Upper lobe of left lung (tissue), 6 donors: ENCODE measurements at regions not wholly inside any gene's neighbourhood (a gene's known extent, or its start where the extent isn't known, plus 50 kb on each side); places are given as distances from the start of the nearest gene placed in this dataset.

Source experiments
- ATAC-seq, 2 donors: fragments of 200-7000 bp; cut with Tn5 transposase; one replicate each; pipeline ENCODE4 v1.9.1; 2022; ENCODE audit warnings: mild to moderate bottlenecking in 2 of 2, moderate library complexity in 2 of 2; ENCODE audit not compliant: low FRiP score in 2 of 2
- DNase-seq, 2 donors: peaks; one replicate each; pipeline ENCODE4 v3.0.0-alpha.2; 2019 to 2020
- H3K27ac ChIP-seq, 4 donors: fragments of 200-600 bp; sonication (generic); one replicate each; pipeline ENCODE4 v1.5.1; 2016 to 2019
- H3K27me3 ChIP-seq, 4 donors: fragments of 200-600 bp; sonication (generic); one replicate each; pipeline ENCODE4 v1.5.1; 2017 to 2019
- H3K36me3 ChIP-seq, 4 donors: fragments of 200-600 bp; sonication (generic); one replicate each; pipeline ENCODE4 v1.5.1; 2016 to 2019
- H3K4me1 ChIP-seq, 4 donors: fragments of 200-600 bp; sonication (generic); one replicate each; pipeline ENCODE4 v1.5.1; 2018 to 2019
- H3K4me3 ChIP-seq, 4 donors: fragments of 200-600 bp; sonication (generic); one replicate each; pipeline ENCODE4 v1.5.1; 2017 to 2019; ENCODE audit warnings: mild to moderate bottlenecking in 2 of 4, moderate library complexity in 1 of 4
- H3K9me3 ChIP-seq, 4 donors: fragments of 200-600 bp; sonication (generic); one replicate each; pipeline ENCODE4 v1.5.1; 2018 to 2019
- CTCF ChIP-seq, 6 experiments: fragments of 450-650 bp in 4 of 6; fragments of 200-600 bp in 2 of 6; sonication (generic) in 2 of 6; IDR thresholded peaks; one replicate each; pipeline ENCODE4 v1.5.1; 2016 to 2019; ENCODE audit warnings: antibody characterized with exemption in 6 of 6
- EP300 ChIP-seq, 4 donors: sonication (generic); formaldehyde crosslinking; IDR thresholded peaks; one replicate each; pipeline ENCODE4 v1.5.1; 2017; ENCODE audit warnings: antibody characterized with exemption in 4 of 4, control low read depth in 2 of 4
- POLR2A ChIP-seq, 4 donors: fragments of 450-650 bp; IDR thresholded peaks; one replicate each; pipeline ENCODE4 v1.5.1; 2016 to 2017; ENCODE audit warnings: antibody characterized with exemption in 4 of 4, mild to moderate bottlenecking in 2 of 4
- POLR2AphosphoS5 ChIP-seq, 2 donors: sonication (generic); formaldehyde crosslinking; IDR thresholded peaks; one replicate each; pipeline ENCODE4 v1.5.1; 2017; ENCODE audit warnings: antibody characterized with exemption in 2 of 2
- WGBS, 2 donors: methylation state at CpG; one replicate each; pipeline ENCODE4 v1.1.5; 2017 to 2018; 5-methylcytosine and 5-hydroxymethylcytosine counted together
- donor health status: DM: no; HTN: no; CAD: no; lungs with moderate emphysema.
- donor health status: DM: no; HTN: yes; CAD: no; lungs with severe emphysema.

GRCh38 chr3:23682646-23683045 lies 123.1 kb upstream of the UBE2E1 start:
- 67 to 82% methylated on average over 1 of the region's 1 CpG for WGBS, 2 donors
- Histone ChIP-seq H3K27ac (no peak overlapping the region), H3K4me1 (peaks cover 0 to 7% (median 0%) of the 10 kb centered on the region in 4 donors), H3K9me3 (no peaks in the 10 kb centered on the region), H3K36me3 (no peaks in the 10 kb centered on the region), H3K27me3 (no peaks in the 10 kb centered on the region), H3K4me3 (no peak overlapping the region)
- ATAC-seq, result no peak
- DNase-seq, result no peak
- TF ChIP-seq CTCF (IDR thresholded peaks at IDR 0.05) (no peak), EP300 (IDR thresholded peaks at IDR 0.05) (no peak), POLR2A (IDR thresholded peaks at IDR 0.05) (no peak), POLR2AphosphoS5 (IDR thresholded peaks at IDR 0.05) (no peak)

DNA sequence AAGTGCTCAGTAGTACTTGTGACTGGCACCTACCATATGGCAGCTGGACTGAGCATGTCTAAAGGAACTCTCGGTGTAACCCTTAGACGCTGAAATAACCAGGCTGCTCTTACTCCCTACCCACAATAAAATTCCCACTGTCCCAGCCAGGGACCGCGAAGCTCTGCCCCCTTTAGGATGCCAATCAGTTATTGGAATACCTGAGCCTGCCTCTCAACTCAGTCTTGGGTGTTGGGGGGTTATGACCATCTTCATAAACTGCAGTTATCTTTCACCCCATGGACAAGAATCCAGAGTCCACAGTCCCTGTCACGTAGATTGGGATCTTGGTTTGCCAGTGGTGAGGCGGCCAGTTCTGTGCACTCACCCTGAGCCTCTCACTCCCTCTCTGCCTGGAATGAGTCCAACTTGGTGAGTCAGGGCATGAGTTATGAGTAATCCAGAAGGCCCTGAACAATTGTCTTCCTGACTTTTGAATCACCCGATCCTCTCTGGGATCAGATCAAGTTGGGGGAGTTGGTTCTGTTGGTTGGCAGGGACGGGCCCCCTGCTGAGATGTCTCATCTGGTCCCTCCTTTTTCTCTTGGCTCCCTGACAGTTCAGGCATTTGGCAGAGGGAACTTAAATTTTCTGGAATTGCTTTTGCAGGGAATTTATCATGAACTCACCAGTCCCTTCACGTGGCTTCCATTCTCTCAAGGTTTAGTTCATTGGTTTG lies 120.1 kb upstream of the UBE2E1 start:
- no peak overlapping the region for H3K27ac ChIP-seq
- peak in 1 of 2 donors; percentile 79 for DNase-seq
- WGBS, 2 donors, result 70 to 73% methylated on average over 9 of the region's 9 CpGs

GRCh38 chr3:23686519-23686918 lies 119.2 kb upstream of the UBE2E1 start:
- Histone ChIP-seq H3K36me3 (no peaks in the 10 kb centered on the region), H3K27me3 (no peaks in the 10 kb centered on the region), H3K4me1 (peaks cover 0 to 7% (median 0%) of the 10 kb centered on the region in 4 donors), H3K4me3 (no peak overlapping the region), H3K9me3 (peaks cover 0 to 5% (median 0%) of the 10 kb centered on the region in 4 donors), H3K27ac (no peak overlapping the region)
- no peak for ATAC-seq
- TF ChIP-seq EP300 (IDR thresholded peaks at IDR 0.05) (no peak), POLR2AphosphoS5 (IDR thresholded peaks at IDR 0.05) (no peak), POLR2A (IDR thresholded peaks at IDR 0.05) (no peak), CTCF (IDR thresholded peaks at IDR 0.05) (no peak)
- no peak for DNase-seq
- WGBS, 2 donors, result 77 to 88% methylated on average over 3 of the region's 3 CpGs

More for the DNA sequence above, 120.1 kb upstream of the UBE2E1 start:
- H3K4me1 ChIP-seq, result peaks cover 0 to 7% (median 0%) of the 10 kb centered on the region in 4 donors
- H3K4me3 ChIP-seq, result no peak overlapping the region
- TF ChIP-seq POLR2AphosphoS5 (IDR thresholded peaks at IDR 0.05) (peak; percentile 32 to 37), POLR2A (IDR thresholded peaks at IDR 0.05) (no peak)
- H3K27me3 ChIP-seq, result no peaks in the 10 kb centered on the region
- H3K36me3 ChIP-seq, result no peaks in the 10 kb centered on the region
- H3K9me3 ChIP-seq, result peaks cover 0 to 5% (median 0%) of the 10 kb centered on the region in 4 donors
- peak; percentile 85 to 95 for ATAC-seq

- DNase-seq (no peak), ATAC-seq (no peak)
- H3K4me3 ChIP-seq, result no peak overlapping the region
- H3K36me3 ChIP-seq, result no peaks in the 10 kb centered on the region
- no peaks in the 10 kb centered on the region for H3K27me3 ChIP-seq
- peaks cover 0 to 5% (median 0%) of the 10 kb centered on the region in 4 donors for H3K9me3 ChIP-seq
- TF ChIP-seq POLR2AphosphoS5 (IDR thresholded peaks at IDR 0.05) (no peak), CTCF (IDR thresholded peaks at IDR 0.05) (no peak), POLR2A (IDR thresholded peaks at IDR 0.05) (no peak), EP300 (IDR thresholded peaks at IDR 0.05) (no peak)
- H3K4me1 ChIP-seq, result peaks cover 0 to 2% (median 0%) of the 10 kb centered on the region in 4 donors
- no peak overlapping the region for H3K27ac ChIP-seq
- WGBS, 2 donors, result 87 to 97% methylated on average over 5 of the region's 5 CpGs
These were observed 114.3 kb upstream of the UBE2E1 start for GRCh38 chr3:23691357-23691895.

DNA sequence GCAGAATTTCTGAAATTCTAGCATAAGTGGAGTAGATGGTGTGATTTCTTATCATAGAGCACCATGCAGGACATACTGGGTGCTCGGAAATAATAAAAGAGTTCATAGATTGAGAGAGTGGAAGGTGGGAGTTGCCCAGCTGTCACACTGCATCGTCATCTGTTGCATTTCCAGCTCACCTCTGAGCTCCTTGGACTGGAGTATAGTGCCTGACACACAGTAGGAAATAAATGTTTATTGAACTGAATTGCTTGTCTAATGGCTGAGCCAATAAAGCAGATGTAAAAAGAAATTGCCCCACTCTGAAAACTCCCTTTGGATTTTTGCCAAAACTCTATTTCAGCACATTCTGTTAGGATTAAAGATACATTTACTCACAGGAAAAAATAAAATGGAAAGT lies 108.9 kb upstream of the UBE2E1 start:
- TF ChIP-seq POLR2AphosphoS5 (IDR thresholded peaks at IDR 0.05), result no peak
- TF ChIP-seq CTCF (IDR thresholded peaks at IDR 0.05), result no peak
- no peak for TF ChIP-seq POLR2A (IDR thresholded peaks at IDR 0.05)
- no peak for TF ChIP-seq EP300 (IDR thresholded peaks at IDR 0.05)
- no peaks in the 10 kb centered on the region for H3K9me3 ChIP-seq

More for the DNA sequence above, 108.9 kb upstream of the UBE2E1 start:
- WGBS, 2 donors, result 67 to 69% methylated on average over 2 of the region's 2 CpGs
- DNase-seq (no peak), ATAC-seq (no peak)
- H3K36me3 ChIP-seq, result no peaks in the 10 kb centered on the region
- H3K4me1 ChIP-seq, result no peaks in the 10 kb centered on the region
- no peak overlapping the region for H3K4me3 ChIP-seq
- no peaks in the 10 kb centered on the region for H3K27me3 ChIP-seq
- no peak overlapping the region for H3K27ac ChIP-seq
